ENCODE measurements at regions not wholly inside any gene's neighbourhood (a gene's known extent, or its start where the extent isn't known, plus 50 kb on each side); places are given as distances from the start of the nearest gene placed in this dataset.

GRCh38 chrX:45852884-45853283 lies 652.2 kb upstream of the DIPK2B start:
- TF ChIP-seq HMGXB4 (CRISPR knock-in tag; IDR thresholded peaks at IDR 0.05; ENCODE audit: borderline replicate concordance in 1 of 2, low read depth in 1 of 2) = no peak
- no peak for TF ChIP-seq REST (IDR thresholded peaks at IDR 0.05; ENCODE audit: borderline replicate concordance in 1 of 2, low read depth in 1 of 2, low read length in 2 of 2)
- TF ChIP-seq JUND (CRISPR knock-in tag; IDR thresholded peaks at IDR 0.05) = no peak
- no peak for TF ChIP-seq POLR2A (IDR thresholded peaks at IDR 0.05; ENCODE audit: insufficient read depth in 1 of 2, low read depth in 2 of 2, low read length in 2 of 2)
- no peak for TF ChIP-seq GABPA (IDR thresholded peaks at IDR 0.05; ENCODE audit: low read depth, low read length)
- no peak for TF ChIP-seq GABPA (CRISPR knock-in tag; IDR thresholded peaks at IDR 0.05; ENCODE audit: low read depth)
- TF ChIP-seq BHLHE40 (IDR thresholded peaks at IDR 0.05; ENCODE audit: low read length) = no peak
- no peak for TF ChIP-seq AHR (CRISPR knock-in tag; IDR thresholded peaks at IDR 0.05)
- no peak for TF ChIP-seq EZH2 (conservative IDR thresholded peaks at IDR 0.05; ENCODE audit: low read depth, low read length)
- no peak for TF ChIP-seq MXI1 (IDR thresholded peaks at IDR 0.05; ENCODE audit: borderline replicate concordance, low read depth, low read length)
